Caki2 (cell line): ENCODE measurements at regions not wholly inside any gene's neighbourhood (a gene's known extent, or its start where the extent isn't known, plus 50 kb on each side); places are given as distances from the start of the nearest gene placed in this dataset.
A peak's percentile ranks its signal among the peaks of the same experiment; 100 is the strongest.

Experiments
- DNase-seq: peaks from one replicate; pipeline ENCODE4 v3.0.0-alpha.2; 2015; ENCODE audit warnings: low read depth
- in situ Hi-C: cut with HindIII; loops from 2 replicates; pipeline ENCODE4 v1.10.0; 2016; ENCODE audit warnings: low sequenced_read_pairs, low pct_unique_long_range_greater_than_20kb, mixed read lengths

DNA sequence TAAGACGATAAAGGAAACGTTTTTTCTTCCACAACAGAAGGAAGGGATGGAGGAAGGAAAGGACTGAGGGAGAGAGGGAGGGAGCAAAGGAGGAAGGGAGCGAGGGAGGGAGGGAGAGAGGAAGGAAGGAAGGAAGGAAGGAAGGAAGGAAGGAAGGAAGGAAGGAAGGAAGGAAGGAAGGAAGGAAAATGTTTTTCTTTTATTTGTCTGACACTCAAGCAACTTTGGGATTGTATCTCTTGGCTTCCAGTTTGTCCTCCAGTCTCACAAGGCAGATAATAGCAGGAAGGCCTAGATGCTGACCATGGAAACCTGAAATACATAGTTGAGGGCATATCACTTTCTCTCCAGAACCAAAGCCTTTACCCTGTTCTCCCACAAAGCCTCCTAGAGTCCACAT lies 226.7 kb downstream of the ZNF674 start:
- in situ Hi-C loops = no loop called here
- DNase-seq = no peak

GRCh38 chrX:46317163-46317562 lies 228.1 kb downstream of the ZNF674 start:
- in situ Hi-C loops = no loop called here
- DNase-seq = peak; percentile 71

GRCh38 chrX:46311581-46312120 lies 233.6 kb downstream of the ZNF674 start:
- DNase-seq = no peak
- in situ Hi-C loops = no loop called here

DNA sequence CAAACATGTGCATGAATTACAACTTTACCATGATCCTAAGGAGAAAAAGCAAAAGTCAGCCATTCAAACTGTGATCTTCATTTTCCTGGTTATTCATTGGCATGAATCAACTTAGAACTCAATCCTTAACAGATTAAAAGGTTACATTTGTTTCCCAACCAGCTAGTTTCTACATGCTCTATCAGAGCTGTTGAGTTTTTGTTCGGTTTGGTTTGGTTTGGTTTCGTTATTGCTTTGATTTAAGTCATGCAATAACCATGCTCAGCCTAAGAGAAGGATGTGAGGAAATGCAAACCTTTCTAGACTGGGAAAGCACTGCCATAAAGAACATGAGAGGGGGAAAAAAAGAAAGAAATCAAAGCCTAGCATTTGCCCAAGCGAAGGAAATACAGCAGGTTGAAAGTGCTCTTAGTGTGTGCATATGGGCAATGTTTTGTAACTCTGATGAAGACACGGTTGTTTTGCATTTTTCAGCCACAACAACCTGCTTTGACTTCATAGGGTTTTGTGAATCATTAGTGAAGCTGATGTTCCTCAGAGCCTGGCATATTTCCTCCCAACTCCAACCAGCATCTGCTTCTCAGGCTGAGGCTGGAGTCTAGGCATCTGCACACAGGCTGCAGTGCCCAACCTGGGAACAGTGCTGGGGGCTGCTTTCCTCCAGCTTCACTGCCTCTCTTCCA lies 234.3 kb downstream of the ZNF674 start:
- in situ Hi-C loops = no loop called here
- no peak for DNase-seq

GRCh38 chrX:46308110-46308509 lies 237.1 kb downstream of the ZNF674 start:
- in situ Hi-C loops = no loop called here
- no peak for DNase-seq

- in situ Hi-C loops = no loop called here
Measured at GRCh38 chrX:46306103-46306502, 239.1 kb downstream of the ZNF674 start.

GRCh38 chrX:46305431-46305830 lies 239.8 kb downstream of the ZNF674 start:
- DNase-seq = no peak
- in situ Hi-C loops = no loop called here

More at GRCh38 chrX:46306103-46306502, 239.1 kb downstream of the ZNF674 start:
- DNase-seq = no peak

DNA sequence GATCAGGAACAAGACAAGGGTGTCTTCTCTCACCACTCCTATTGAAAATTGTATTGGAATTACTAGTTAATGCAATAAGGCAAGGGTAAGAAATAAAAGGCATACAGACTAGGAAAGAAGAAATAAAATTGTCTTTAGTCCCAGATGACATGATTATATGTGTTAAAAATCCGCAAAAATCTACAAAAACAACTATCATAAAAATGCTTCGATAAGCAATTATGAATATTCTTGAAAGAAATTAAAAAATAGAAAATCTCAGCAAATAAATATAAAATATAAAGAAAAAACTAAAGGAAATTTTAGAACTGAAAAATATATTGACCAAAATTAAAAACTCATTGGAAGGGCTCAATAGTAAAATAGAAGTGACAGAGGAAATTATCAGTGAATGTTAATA lies 243.3 kb downstream of the ZNF674 start:
- no peak for DNase-seq
- in situ Hi-C loops = no loop called here

GRCh38 chrX:46298821-46299220 lies 246.4 kb downstream of the ZNF674 start:
- DNase-seq = no peak

DNA sequence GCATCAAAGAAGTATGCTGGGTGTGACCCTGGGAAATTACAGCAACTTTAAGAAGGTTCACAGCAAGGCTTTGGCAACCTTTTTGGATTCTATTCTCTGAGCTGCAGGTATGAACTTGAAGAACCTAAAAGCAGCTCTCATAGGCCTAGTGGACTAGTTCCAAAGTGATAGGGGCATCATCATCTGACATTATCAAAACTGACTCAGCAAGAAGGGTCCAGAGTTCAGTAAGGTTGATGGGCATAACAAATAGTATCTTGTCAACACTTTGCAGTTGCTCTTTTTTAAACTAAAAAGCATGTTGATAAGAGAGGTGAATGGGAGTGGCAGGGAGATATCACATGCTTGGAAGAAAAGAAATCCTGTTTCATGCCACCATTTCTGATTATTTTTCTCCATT lies 249.3 kb downstream of the ZNF674 start:
- in situ Hi-C loops = no loop called here
- DNase-seq = no peak

More at GRCh38 chrX:46298821-46299220, 246.4 kb downstream of the ZNF674 start:
- in situ Hi-C loops = no loop called here

- in situ Hi-C loops = no loop called here
- no peak for DNase-seq
Measured at GRCh38 chrX:46294234-46294633, 251.0 kb downstream of the ZNF674 start.

- DNase-seq = no peak
- in situ Hi-C loops = no loop called here
Measured at GRCh38 chrX:46279925-46280313, 265.3 kb downstream of the ZNF674 start.

GRCh38 chrX:46279214-46279924 lies 265.9 kb downstream of the ZNF674 start:
- no peak for DNase-seq

DNA sequence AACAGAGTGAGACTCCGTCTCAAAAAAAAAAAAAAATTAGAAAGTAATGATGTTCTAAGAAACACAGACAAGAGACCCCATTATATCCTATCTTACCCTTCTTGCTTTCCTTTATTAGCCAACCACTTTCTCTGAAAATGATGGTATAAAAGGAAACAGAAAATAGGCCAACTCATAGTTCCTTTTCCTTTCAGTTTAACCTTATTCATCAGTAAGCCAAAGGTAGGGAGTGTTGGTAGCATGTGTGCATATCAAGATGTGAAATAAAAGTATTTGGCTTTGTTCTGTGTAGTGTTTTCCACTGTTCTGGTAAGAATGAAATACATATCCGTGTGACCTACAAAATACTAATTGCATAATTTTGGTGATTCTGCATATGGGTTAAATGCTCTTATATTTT lies 266.6 kb downstream of the ZNF674 start:
- in situ Hi-C loops = no loop called here
- no peak for DNase-seq

More at GRCh38 chrX:46279214-46279924, 265.9 kb downstream of the ZNF674 start:
- in situ Hi-C loops = no loop called here

DNA sequence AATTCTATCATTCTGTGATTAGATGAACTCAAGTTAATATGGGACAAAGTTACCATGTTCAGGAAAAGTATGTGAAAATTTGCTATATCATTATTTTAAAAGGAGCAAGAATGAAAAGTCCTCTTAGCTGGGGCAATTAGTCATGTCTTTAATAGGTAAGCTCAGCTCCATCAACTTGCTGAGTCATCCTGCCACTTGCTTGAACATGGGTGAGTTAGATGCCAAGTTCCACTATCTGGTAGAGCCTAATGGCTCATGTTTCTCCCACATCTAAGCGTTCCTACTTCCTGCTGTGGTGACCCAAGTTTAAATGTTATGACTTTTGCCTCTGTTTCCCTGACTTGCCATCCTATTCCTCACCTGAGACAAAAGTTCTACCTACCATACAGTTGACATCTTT lies 276.8 kb downstream of the ZNF674 start:
- DNase-seq = peak; percentile 66
- in situ Hi-C loops = no loop called here

GRCh38 chrX:46263494-46263893 lies 281.7 kb downstream of the ZNF674 start:
- DNase-seq = no peak
- in situ Hi-C loops = no loop called here

GRCh38 chrX:46262304-46262703 lies 282.9 kb downstream of the ZNF674 start:
- in situ Hi-C loops = no loop called here
- no peak for DNase-seq

GRCh38 chrX:46260499-46260898 lies 284.7 kb downstream of the ZNF674 start:
- no peak for DNase-seq
- in situ Hi-C loops = no loop called here

DNA sequence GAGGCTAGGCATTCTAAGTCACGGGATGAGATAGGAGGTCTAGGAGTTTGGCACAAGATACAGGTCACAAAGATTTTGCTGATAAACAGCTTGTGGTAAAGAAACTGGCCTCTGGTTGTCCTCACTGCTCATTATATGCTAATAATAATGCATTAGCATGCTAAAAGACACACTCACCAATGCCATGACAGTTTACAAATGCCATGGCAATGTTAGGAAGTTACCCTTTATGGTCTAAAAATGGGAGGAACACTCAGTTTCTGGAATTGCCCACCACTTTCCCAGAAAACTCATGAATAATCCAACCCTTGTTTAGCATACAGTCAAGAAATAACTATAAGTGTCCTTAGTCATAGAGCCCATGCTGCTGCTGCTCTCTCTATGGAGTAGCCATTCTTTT lies 286.9 kb downstream of the ZNF674 start:
- in situ Hi-C loops = no loop called here
- DNase-seq = no peak

- in situ Hi-C loops = no loop called here
- DNase-seq = no peak
Measured at GRCh38 chrX:46257451-46257879, 287.8 kb downstream of the ZNF674 start.
